AG04449 (cell line): ENCODE measurements at regions not wholly inside any gene's neighbourhood (a gene's known extent, or its start where the extent isn't known, plus 50 kb on each side); places are given as distances from the start of the nearest gene placed in this dataset.

Source experiments
- CTCF ChIA-PET: fragments of 350-600 bp; formaldehyde crosslinking; extraction: SDS; loops from one replicate; lab custom pipeline; 2021; ENCODE audit warnings: antibody characterized with exemption; lab: Yijun Ruan, JAX
- POLR2A ChIA-PET: fragments of 400-600, 350-600 bp; formaldehyde crosslinking; extraction: SDS; loops from one replicate; lab custom pipeline; 2020; ENCODE audit warnings: antibody characterized with exemption, inconsistent platforms; lab: Yijun Ruan, JAX
- DNase-seq: peaks from one replicate; pipeline ENCODE4 v3.0.0-alpha.2; 2010; ENCODE audit warnings: low read depth, low spot score
- H3K4me3 ChIP-seq: 2 replicates; pipeline ENCODE4 v1.5.1; 2011; ENCODE audit warnings: low read depth, mild to moderate bottlenecking, control low read depth, low read length
- CTCF ChIP-seq: IDR thresholded peaks from one replicate; pipeline ENCODE4 v1.5.1; 2011; ENCODE audit warnings: mild to moderate bottlenecking, moderate library complexity, low read length, control low read depth, inconsistent platforms; ENCODE audit not compliant: insufficient read depth; ENCODE audit errors: missing control alignments

GRCh38 chr7:26916779-26917320, 52.5 kb upstream of the SKAP2 start:
- H3K4me3 ChIP-seq: no peak overlapping the region
- no peak for TF ChIP-seq CTCF
- ChIA-PET CTCF (no interaction called here), POLR2A (no interaction called here)
- no peak for DNase-seq

GRCh38 chr7:26916336-26916735, 51.9 kb upstream of the SKAP2 start:
- DNase-seq: no peak
- ChIA-PET CTCF (no interaction called here), POLR2A (no interaction called here)
- TF ChIP-seq CTCF: no peak
- no peak overlapping the region for H3K4me3 ChIP-seq
